ENCODE measurements at regions not wholly inside any gene's neighbourhood (a gene's known extent, or its start where the extent isn't known, plus 50 kb on each side); places are given as distances from the start of the nearest gene placed in this dataset.

GRCh38 chr2:195055996-195056395, 601.0 kb upstream of the SLC39A10 start:
- TF ChIP-seq CTCF (IDR thresholded peaks at IDR 0.05), result no peak
- no peak for TF ChIP-seq POLR2A (IDR thresholded peaks at IDR 0.05)
